Stimulated activated CD4-positive, alpha-beta T cell treated with anti-CD3 and anti-CD28 coated beads, Interleukin-15, amount 100 ng/mL, for 24 hours (primary cell): ENCODE measurements at regions not wholly inside any gene's neighbourhood (a gene's known extent, or its start where the extent isn't known, plus 50 kb on each side); places are given as distances from the start of the nearest gene placed in this dataset.

Experiments
- DNase-seq: peaks from one replicate; pipeline ENCODE4 v3.0.0-alpha.2; 2020

DNA sequence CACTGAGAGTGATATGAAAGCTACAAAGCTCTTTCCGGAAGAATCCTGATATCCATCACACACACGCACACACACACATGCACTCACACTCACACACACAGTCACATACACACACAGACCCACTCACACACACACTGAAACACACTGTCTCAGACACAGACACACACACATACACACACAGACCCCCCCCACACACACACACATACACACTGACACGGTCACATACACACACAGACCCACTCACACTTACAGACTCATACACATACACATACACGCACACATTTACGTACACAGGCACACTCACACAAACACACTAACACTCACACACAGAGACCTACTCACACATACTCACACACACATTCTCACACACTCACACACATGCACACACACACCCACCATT lies 58.6 kb downstream of the LIG4 start:
- DNase-seq, result no peak

DNA sequence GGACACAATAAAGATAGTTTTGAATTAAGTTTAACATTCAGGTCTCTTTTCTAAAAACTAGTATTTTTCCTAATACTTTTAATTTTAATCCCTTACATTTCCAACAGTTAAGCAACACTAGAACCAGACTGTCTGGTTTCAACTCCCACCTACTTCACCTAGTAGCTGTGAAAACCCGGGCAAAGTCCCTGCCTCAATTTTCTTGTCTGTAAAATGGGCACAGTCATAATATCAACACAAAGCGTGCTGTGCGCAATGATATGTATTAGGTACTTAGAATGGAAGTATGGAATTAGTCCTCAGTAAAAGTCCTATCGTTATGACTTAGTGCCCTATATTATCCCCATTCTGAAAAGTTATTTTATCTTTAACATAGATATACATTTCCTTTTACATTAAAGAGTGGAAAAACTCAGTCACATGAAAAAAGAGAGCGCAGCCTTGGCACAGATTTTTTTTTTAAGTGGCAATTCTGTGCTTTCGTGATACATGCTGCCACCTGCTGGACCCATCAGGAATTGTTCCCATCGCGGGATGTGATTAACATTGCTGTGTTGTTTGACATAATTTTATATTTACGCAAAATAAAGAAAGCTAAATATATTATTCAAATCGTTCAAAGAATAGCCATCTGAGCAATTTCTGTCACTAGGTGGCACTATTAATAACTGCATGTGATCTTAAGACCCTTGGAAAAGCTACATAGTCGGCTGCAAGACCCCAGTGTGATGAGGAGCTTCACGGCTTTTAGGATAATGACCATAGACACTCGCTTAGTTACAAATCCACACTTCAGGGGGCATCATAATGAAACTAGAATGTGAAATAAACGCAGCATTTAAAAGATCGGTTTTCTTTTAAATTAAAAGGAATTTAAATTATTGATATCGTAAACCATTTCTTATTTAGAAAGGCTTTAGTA lies 59.9 kb downstream of the LIG4 start:
- DNase-seq, result peak; percentile 67

GRCh38 chr13:108154421-108154858 lies 60.9 kb downstream of the LIG4 start:
- no peak for DNase-seq

DNA sequence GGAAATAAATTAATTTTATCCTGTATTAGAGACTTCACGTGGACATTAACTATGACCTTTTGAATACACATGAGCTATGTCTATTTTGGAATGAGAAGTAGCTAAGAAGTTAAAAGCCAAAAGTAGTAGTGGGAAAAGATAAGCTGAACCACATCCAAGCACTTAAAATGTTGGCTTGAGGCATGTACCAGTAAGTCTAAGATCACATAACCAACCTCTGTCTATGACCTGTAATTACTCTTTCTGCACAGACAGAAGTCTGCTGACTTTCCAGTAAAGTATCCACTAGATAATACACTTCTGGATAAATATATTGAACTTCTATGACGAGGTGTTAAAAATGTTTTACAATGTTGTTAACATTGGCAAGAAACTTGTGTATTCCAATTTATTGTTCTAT lies 68.7 kb downstream of the LIG4 start:
- no peak for DNase-seq

- no peak for DNase-seq
Observed at GRCh38 chr13:108142702-108143436, 72.5 kb downstream of the LIG4 start.

DNA sequence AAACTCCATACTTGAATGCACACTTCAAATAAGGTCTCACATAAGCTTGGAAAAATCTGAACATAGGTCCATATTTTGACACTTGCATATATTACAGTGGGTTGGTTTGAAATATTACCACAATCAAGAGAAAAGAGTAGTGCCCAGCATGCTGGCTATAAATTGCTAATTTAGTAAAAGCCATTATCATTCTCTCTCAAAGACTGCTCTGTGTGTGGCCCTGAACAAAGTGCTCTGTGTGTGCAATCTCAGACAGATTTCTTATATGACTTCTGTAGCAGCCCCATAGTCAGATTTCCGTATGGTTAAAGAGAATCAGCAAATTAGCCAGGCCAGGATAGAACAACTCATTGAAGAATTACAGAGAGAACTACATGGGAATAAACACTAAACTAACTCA lies 78.2 kb downstream of the LIG4 start:
- DNase-seq, result no peak

- no peak for DNase-seq
Observed at GRCh38 chr13:108127406-108127805, 87.9 kb downstream of the LIG4 start.

DNA sequence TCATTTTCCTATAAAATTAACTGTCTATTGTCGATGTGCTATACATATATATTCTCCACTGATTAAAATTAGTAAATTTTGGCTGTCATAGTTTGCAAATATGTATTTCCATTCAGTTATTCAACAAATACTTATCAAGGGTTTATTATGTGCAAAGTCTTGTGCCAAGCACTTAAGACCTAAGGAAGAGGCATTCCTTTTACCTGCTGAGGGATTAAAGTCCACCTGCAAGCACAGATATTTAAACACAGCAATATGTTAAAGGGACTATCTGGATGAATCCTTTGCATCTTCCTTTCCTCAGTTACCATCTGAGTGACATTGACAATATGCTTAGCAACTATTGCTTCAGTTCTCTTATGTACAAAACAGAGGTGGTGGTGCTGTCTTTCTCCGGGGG lies 89.3 kb downstream of the LIG4 start:
- DNase-seq, result no peak

DNA sequence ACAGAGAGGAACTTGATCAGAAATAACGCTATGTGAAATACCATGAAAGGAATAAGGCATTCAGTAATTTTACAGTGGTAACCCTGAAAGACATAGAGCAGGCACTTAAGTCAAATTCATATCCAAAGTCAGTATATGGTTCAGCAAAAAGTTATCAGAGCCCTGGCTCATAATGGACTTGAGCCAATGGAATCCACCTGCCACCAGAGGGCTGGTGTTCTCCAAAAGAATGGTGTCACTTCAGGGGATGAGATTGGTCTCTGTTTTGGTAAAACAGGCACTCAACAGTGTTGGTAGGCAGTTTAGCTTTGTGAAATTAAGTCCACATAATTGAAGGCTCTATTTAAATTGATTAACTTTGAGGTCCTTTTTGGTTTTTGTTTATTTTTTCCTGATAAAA lies 93.9 kb downstream of the LIG4 start:
- no peak for DNase-seq

GRCh38 chr13:108120856-108121255 lies 94.5 kb downstream of the LIG4 start:
- DNase-seq, result no peak

- no peak for DNase-seq
Observed at GRCh38 chr13:108120302-108120701, 95.0 kb downstream of the LIG4 start.

- DNase-seq, result no peak
Observed at GRCh38 chr13:108115738-108116137, 99.6 kb downstream of the LIG4 start.

DNA sequence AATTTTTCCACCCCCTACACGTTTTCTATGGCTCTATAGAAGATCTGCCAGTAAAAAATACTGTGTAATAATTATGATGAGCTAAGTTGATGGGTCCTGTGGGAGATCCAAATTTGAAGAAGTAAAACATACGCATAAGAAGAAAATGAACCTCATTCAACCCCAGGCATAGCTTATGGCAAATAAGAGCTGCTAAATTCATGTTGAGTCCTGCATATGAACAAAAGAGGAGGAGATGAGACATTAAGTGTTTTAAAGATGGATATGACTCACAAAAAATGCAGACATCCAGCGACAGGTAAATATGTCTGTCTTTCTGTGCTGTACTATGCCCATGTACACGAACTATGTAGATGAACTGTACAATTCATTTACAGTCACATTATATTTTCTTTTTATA lies 101.9 kb downstream of the LIG4 start:
- DNase-seq, result no peak

DNA sequence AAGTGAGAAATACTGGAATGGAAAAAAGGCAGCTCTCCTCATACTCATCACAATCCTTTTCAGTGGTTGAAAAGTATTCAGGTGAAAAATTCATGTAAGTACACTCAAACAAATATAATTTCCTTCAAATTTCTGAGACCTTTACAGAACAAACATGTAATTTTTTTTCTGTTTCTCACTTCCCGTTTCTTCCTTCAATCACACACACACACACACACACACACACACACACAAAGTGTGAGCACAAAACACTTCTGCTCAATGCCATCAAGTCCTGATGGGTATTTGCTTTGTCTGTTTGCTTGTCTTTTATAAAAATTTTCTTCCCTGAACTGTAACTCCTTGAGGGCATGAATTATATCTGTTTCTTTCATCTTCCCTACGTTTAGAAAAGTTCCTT lies 110.6 kb downstream of the LIG4 start:
- no peak for DNase-seq

GRCh38 chr13:108102771-108103170 lies 112.6 kb downstream of the LIG4 start:
- no peak for DNase-seq

DNA sequence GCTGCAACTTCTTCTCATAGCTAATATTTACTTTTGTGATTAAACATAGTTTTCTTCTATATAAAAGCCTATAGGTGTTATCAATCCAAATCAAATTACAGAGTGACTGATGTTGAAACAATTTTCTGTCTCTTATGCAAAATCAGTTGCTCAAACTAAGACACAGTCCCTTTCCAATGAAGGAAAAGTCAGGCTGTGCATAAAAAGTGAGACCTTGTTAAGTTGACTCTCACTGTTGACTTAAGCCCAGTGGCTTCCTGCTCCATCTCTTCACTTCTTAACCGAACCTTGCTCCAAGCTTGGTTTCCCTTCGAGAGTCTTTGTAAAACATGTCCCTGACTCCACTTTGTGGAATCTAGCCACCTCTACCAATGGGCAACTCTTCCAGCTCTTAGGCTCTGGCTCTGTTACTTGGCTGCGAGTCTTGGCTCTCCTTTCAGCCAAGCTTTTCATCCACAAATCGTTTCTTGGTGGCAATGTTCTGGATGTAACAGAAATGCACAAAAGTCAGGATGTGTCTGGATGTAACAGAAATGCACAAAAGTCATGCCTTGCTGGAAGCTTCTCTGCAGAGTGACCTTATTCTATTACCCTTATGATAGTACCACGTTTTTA lies 118.9 kb downstream of the LIG4 start:
- no peak for DNase-seq

DNA sequence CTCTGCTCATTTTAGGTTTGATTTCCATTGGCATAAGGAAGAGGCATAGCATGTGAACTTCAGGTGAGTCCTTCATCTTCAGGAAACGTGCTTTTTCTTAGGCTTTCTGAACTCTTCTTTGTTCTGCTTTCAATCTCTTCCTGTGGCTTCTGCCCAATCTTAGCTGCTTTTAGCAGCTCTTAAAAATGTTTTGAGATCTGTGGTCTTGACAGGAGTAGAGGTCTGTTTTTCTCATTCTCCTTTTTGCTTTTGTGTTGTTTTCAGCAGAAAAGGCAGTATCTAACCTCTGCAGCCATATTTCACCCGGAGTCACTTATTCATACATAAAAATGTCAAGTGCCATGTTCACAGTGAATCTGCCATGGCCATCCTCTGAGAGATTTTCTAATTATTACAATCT lies 120.3 kb downstream of the LIG4 start:
- no peak for DNase-seq

- DNase-seq, result no peak
Observed at GRCh38 chr13:108093616-108094015, 121.7 kb downstream of the LIG4 start.

DNA sequence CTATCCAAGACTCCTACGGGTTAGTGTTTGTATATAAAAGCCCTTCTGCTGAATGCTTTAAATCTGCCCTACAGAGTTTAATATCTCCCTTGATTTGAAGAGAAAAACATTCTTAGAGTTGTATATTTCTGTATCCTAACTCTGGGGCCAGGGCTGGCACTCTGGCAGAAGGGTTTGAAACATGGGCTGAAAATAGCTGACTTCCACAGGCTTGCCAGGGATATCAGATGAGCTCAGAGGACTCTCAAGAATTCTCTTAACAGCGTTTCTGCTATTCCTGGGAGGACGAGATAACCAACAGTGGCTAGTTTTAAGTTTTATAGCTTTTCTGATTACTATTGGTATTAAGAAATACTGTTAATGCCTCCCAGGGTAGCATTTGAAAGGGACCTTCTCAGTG lies 127.5 kb downstream of the LIG4 start:
- DNase-seq, result no peak

- DNase-seq, result no peak
Observed at GRCh38 chr13:108086678-108087077, 128.7 kb downstream of the LIG4 start.

GRCh38 chr13:108084840-108085239 lies 130.5 kb downstream of the LIG4 start:
- no peak for DNase-seq

- no peak for DNase-seq
Observed at GRCh38 chr13:108083056-108083455, 132.3 kb downstream of the LIG4 start.

GRCh38 chr13:108082481-108082880 lies 132.9 kb downstream of the LIG4 start:
- DNase-seq, result no peak

DNA sequence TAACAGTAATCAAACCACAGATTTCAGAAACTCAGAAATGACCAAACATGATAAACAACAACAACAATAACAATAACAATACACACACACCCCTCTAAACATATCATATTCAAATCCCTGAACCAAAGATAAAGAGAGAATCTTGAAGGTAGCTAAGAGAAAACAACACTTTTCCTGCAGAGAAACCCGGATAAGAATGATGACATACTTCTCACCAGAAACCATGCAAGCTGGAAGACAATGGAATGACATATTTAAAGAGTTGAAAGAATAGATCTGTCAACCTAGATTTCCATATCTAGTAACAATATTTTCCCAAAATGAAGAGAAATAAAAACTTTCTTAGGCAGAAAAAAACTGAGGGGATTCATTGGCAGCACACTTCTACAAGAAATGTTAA lies 138.1 kb downstream of the LIG4 start:
- no peak for DNase-seq
